ENCODE measurements at regions not wholly inside any gene's neighbourhood (a gene's known extent, or its start where the extent isn't known, plus 50 kb on each side); places are given as distances from the start of the nearest gene placed in this dataset.

DNA sequence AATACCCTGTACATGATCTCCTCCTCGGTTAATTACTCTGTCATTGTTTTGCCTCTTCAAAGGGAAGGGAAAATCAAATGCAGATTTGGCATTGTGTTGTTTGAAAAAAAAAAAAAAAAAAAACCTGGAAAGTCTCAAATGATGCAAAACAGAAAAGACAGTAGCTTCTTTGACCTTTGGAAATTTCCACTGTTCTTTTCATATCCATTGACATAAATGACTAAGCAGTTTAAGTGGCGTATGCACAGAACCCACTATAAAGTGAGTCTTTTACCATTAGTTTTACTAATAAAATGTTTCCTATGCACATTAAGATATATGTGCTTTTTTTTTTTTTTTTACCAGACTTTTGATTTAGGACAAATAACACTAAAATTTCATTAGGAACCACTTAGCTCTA is 704.3 kb downstream of the TFAP2A start:
- TF ChIP-seq CTCF (IDR thresholded peaks at IDR 0.05; ENCODE audit: low read depth, low read length, missing input control) (no peak), TAF1 (conservative IDR thresholded peaks at IDR 0.05) (no peak), YY1 (IDR thresholded peaks at IDR 0.05) (no peak), GABPA (IDR thresholded peaks at IDR 0.05 in 1 of 2, conservative IDR thresholded peaks at IDR 0.05 in 1 of 2) (no peak), RAD21 (IDR thresholded peaks at IDR 0.05) (no peak), EGR1 (IDR thresholded peaks at IDR 0.05; ENCODE audit: low read depth in 2 of 2) (no peak), SP1 (IDR thresholded peaks at IDR 0.05) (no peak)
- TF ChIP-seq, protein P1, sequence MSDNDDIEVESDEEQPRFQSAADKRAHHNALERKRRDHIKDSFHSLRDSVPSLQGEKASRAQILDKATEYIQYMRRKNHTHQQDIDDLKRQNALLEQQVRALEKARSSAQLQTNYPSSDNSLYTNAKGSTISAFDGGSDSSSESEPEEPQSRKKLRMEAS (IDR thresholded peaks at IDR 0.05): no peak

Data from liver (tissue), 3 donors.